NB4 (cell line): ENCODE measurements at regions not wholly inside any gene's neighbourhood (a gene's known extent, or its start where the extent isn't known, plus 50 kb on each side); places are given as distances from the start of the nearest gene placed in this dataset.
"Not testable (repeated sequence)": the region's sequence is repeated elsewhere in the genome, so short reads cannot be mapped to it uniquely, and the experiment has no call there.

ENCODE experiments used
- CTCF ChIP-seq: IDR thresholded peaks from one replicate; pipeline ENCODE4 v1.5.1; 2012; ENCODE audit warnings: low read depth, low read length
- POLR2A ChIP-seq: IDR thresholded peaks from 2 replicates; pipeline ENCODE4 v1.6.1; 2011; ENCODE audit warnings: mild to moderate bottlenecking; ENCODE audit not compliant: insufficient read length; ENCODE audit errors: extremely low read depth

GRCh38 chr6:86602093-86602492 lies 335.2 kb upstream of the HTR1E start:
- not testable (repeated sequence) for TF ChIP-seq CTCF, POLR2A
